GM21360 (cell line): ENCODE measurements at regions not wholly inside any gene's neighbourhood (a gene's known extent, or its start where the extent isn't known, plus 50 kb on each side); places are given as distances from the start of the nearest gene placed in this dataset.
"Not testable (repeated sequence)": the region's sequence is repeated elsewhere in the genome, so short reads cannot be mapped to it uniquely, and the experiment has no call there.

Source experiments
- ATAC-seq: cut with Tn5 transposase; IDR thresholded peaks from one replicate; pipeline ENCODE4 v1.9.1; 2021; ENCODE audit warnings: mild to moderate bottlenecking, moderate library complexity; ENCODE audit not compliant: unreplicated experiment

GRCh38 chr18:76052227-76052595 lies 442.8 kb downstream of the ZNF516 start:
- ATAC-seq, result no peak

- no peak for ATAC-seq
Measured at GRCh38 chr18:76051396-76052226, 443.4 kb downstream of the ZNF516 start.

- ATAC-seq, result no peak
Measured at GRCh38 chr18:76046221-76046620, 448.8 kb downstream of the ZNF516 start.

GRCh38 chr18:76042511-76042910 lies 452.5 kb downstream of the ZNF516 start:
- ATAC-seq, result no peak

GRCh38 chr18:76018210-76018609 lies 476.8 kb downstream of the ZNF516 start:
- ATAC-seq, result no peak

- no peak for ATAC-seq
Measured at GRCh38 chr18:76013057-76013456, 482.0 kb downstream of the ZNF516 start.

GRCh38 chr18:76005632-76006208 lies 489.3 kb downstream of the ZNF516 start:
- ATAC-seq, result no peak

- ATAC-seq, result not testable (repeated sequence)
Measured at GRCh38 chr18:75987913-75988312, 507.1 kb downstream of the ZNF516 start.

GRCh38 chr18:75984853-75985252 lies 510.2 kb downstream of the ZNF516 start:
- ATAC-seq, result no peak

GRCh38 chr18:75981102-75981501 lies 513.9 kb downstream of the ZNF516 start:
- no peak for ATAC-seq

GRCh38 chr18:75977081-75977480 lies 518.0 kb downstream of the ZNF516 start:
- no peak for ATAC-seq

GRCh38 chr18:75970212-75970611 lies 524.8 kb downstream of the ZNF516 start:
- no peak for ATAC-seq

GRCh38 chr18:75966431-75966830 lies 528.6 kb downstream of the ZNF516 start:
- no peak for ATAC-seq

GRCh38 chr18:75962036-75962572 lies 532.9 kb downstream of the ZNF516 start:
- no peak for ATAC-seq

GRCh38 chr18:75960356-75960755 lies 532.9 kb upstream of the SMIM21 start:
- ATAC-seq, result not testable (repeated sequence)

GRCh38 chr18:75959150-75959549 lies 531.6 kb upstream of the SMIM21 start:
- no peak for ATAC-seq

- no peak for ATAC-seq
Measured at GRCh38 chr18:75958683-75959082, 531.2 kb upstream of the SMIM21 start.

- ATAC-seq, result no peak
Measured at GRCh38 chr18:75945265-75945933, 517.9 kb upstream of the SMIM21 start.

GRCh38 chr18:75937306-75937705 lies 509.8 kb upstream of the SMIM21 start:
- no peak for ATAC-seq

GRCh38 chr18:75936862-75937261 lies 509.4 kb upstream of the SMIM21 start:
- ATAC-seq, result no peak

GRCh38 chr18:75931079-75931478 lies 503.6 kb upstream of the SMIM21 start:
- no peak for ATAC-seq

GRCh38 chr18:75928706-75929105 lies 501.2 kb upstream of the SMIM21 start:
- no peak for ATAC-seq
